ENCODE measurements at regions not wholly inside any gene's neighbourhood (a gene's known extent, or its start where the extent isn't known, plus 50 kb on each side); places are given as distances from the start of the nearest gene placed in this dataset.

DNA sequence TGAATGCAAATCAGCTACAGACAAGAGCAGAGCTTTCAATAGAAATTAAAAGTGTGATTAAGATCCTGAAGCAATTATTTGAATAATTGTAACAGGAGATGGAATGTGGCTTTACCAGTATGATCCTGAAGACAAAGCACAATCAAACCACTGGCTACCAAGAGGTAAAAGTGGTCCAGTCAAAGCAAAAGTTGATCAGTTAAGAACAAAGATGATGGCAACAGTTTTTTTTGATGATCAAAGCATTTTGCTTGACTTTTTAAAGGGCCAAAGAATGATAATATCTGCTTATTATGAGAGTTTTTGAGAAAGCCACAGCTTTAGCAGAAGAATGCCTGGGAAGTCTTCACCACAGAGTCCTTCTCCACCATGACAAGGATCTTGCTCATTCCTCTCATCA is 409.2 kb downstream of the CSNK1G3 start:
- no peak overlapping the region for H3K27ac Mint-ChIP-seq
- H3K4me1 Mint-ChIP-seq: no peaks in the 10 kb centered on the region
- no peak overlapping the region for H3K4me3 Mint-ChIP-seq
- H3K9me3 Mint-ChIP-seq: peaks cover 18% of the 10 kb centered on the region
- no peaks in the 10 kb centered on the region for H3K36me3 Mint-ChIP-seq
- no peaks in the 10 kb centered on the region for H3K27me3 Mint-ChIP-seq

DNA sequence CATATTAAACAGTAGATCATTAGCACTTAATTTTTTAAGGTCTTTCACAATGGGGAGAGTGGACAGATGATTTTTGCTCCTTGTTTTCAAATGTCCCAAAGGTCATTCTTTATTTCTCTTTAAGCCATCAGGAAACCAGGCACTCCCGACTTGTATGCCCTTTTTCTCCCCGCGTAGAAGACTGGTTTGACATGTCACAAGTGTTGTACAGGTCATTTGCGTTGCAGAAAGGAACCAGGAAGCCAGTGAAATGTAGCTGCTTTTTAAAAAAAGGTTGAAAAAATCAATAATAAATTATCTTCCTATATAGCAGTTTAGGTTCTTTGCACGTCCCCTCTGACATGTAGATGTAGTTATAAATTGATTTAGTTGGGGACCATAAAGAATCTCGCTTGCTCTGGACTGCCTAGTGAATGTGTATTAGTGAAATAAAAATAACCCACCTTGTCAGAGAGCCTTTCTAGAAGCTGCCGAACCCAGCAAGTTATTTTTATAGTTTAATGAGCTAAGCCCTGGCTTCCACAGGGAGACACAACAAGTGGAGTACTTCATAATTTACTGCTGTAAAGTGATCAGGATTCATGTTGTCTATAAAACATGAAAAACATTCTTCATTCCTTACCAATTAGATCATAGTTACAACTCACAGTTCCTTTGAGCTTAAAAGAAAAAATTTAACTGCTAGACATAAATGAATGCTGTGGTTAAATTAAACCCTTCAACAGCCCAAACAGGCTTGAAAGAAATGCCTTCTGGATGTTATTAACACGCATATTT is 404.6 kb downstream of the CSNK1G3 start:
- Mint-ChIP-seq H3K27me3 (no peaks in the 10 kb centered on the region), H3K27ac (no peak overlapping the region), H3K9me3 (peaks cover 21% of the 10 kb centered on the region), H3K4me3 (no peak overlapping the region), H3K4me1 (no peaks in the 10 kb centered on the region), H3K36me3 (no peaks in the 10 kb centered on the region)

- Mint-ChIP-seq H3K36me3 (no peaks in the 10 kb centered on the region), H3K4me1 (no peaks in the 10 kb centered on the region), H3K27ac (no peak overlapping the region), H3K27me3 (no peaks in the 10 kb centered on the region), H3K9me3 (peaks cover 16% of the 10 kb centered on the region), H3K4me3 (no peak overlapping the region)
Observed at GRCh38 chr5:123914333-123914732, 402.4 kb downstream of the CSNK1G3 start.

DNA sequence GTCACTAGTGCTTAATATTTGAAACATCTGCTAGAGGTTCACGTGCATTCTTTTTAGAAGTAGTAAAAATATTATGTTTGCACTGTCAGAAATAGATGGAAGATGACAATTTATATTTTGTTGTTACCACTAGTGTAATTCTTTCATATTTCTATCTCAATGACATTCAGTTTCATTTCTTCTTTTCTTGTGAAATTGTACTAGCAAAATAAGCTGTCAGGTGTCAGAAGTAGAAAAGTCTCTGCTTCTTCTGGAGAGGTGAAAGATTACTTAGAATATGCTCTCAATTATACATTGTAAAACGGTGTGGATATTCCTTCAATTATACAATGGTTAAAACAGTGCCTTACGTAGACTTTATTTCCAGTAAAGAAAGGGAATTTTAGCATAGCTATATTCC is 395.4 kb downstream of the CSNK1G3 start:
- no peak overlapping the region for H3K4me3 Mint-ChIP-seq
- H3K36me3 Mint-ChIP-seq: no peaks in the 10 kb centered on the region
- no peaks in the 10 kb centered on the region for H3K4me1 Mint-ChIP-seq
- no peak overlapping the region for H3K27ac Mint-ChIP-seq
- no peaks in the 10 kb centered on the region for H3K27me3 Mint-ChIP-seq
- no peaks in the 10 kb centered on the region for H3K9me3 Mint-ChIP-seq

DNA sequence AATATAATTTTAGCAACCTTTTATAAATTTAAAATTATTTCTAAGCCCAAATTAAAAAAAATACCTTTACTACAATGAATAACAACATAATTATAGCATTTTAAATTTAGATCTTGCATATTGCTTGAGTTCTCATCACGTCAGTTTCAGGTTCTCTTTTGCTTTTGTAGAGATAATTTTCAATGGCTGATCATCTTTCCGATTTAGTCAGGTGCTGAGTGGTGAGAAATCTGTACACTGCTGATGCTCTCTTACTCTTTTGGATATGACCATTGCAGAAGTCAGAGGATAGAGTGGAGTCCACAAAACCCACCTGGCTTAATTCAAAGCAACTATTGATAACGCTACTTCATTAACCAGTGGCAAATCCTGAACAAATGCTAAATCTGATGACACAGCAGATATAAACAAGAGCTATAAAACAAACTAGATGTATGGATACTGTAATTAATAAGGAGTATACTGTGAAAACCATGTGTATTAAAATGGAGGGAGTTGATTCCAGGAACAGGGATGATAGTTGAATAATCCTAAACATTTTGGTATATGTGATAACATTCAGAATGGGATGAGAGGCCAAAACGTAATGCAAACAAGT is 394.8 kb downstream of the CSNK1G3 start:
- Mint-ChIP-seq H3K27ac (no peak overlapping the region), H3K4me1 (no peaks in the 10 kb centered on the region), H3K9me3 (no peaks in the 10 kb centered on the region), H3K4me3 (no peak overlapping the region), H3K36me3 (no peaks in the 10 kb centered on the region), H3K27me3 (no peaks in the 10 kb centered on the region)

DNA sequence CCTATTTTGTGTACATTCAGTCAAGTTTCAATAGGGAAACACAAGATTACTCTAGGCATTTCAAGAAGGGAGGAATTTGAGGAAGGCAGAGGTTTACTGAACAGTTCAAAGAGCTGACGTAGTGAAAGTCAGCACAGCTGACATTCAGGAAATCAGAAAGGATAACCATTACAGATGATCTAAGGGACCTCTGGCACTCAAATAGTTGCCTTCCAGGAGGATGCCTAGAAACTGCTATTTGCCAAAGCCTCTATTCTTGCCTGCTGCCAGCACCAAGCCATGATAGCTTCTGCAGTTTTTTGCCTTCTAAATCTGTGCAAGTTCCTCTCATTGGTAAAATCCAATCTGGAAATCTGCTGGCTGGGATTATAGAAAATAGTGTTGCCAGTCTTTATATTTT is 373.1 kb downstream of the CSNK1G3 start:
- Mint-ChIP-seq H3K27me3 (no peaks in the 10 kb centered on the region), H3K27ac (no peak overlapping the region), H3K36me3 (no peaks in the 10 kb centered on the region), H3K9me3 (no peaks in the 10 kb centered on the region), H3K4me1 (no peaks in the 10 kb centered on the region), H3K4me3 (no peak overlapping the region)

DNA sequence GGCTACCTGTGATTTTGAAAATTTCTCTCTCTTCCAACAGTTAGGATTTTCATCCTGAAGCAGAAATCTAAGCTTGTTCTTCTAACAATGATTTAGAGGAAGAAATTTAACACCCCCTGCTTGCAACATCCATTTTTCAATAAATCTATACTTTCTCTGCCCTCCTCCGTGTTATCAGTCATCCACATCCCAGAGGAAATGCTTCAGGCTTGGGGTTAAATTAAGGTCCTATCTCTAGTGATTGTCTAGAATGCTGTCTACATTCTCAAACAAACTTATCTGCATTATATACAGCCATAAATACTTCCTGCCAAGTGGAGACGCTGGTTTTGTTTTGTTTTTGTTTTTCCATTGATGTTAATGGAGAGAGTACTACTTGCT is 371.0 kb downstream of the CSNK1G3 start:
- H3K36me3 Mint-ChIP-seq: no peaks in the 10 kb centered on the region
- H3K27ac Mint-ChIP-seq: no peak overlapping the region
- no peaks in the 10 kb centered on the region for H3K27me3 Mint-ChIP-seq

DNA sequence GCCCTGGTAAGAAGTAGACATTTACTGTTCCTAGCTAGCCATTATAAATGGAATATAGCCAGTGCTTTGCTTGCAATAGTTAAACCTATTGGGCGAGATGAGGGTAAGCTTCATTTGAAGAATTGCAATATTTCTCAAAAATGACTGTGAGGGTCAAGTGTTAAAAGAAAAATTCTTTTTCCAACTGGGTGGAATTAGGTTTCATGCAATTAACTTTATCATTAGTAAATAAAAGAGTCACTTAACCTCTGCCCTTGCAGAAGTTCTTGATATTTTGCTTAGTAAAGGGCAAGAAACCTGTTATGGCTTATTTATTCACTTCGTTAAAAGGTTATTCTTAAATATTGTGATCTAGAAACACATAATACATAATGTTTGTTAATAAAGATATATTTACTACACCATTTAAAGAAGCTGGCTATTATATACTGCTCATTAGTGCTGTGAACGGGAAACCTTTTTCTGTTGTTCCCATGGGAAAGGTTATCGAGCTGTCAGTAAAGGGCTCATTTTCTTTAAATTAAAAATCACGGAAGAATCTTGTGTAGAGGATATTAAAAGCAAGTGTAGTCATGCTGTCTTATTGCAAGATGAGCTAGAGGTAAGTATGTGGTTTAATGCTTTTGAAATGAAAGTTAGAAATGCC is 370.5 kb downstream of the CSNK1G3 start:
- H3K9me3 Mint-ChIP-seq: no peaks in the 10 kb centered on the region
- H3K36me3 Mint-ChIP-seq: no peaks in the 10 kb centered on the region
- H3K4me1 Mint-ChIP-seq: no peaks in the 10 kb centered on the region
- H3K27ac Mint-ChIP-seq: no peak overlapping the region
- no peaks in the 10 kb centered on the region for H3K27me3 Mint-ChIP-seq
- H3K4me3 Mint-ChIP-seq: no peak overlapping the region

More for the DNA sequence above, 371.0 kb downstream of the CSNK1G3 start:
- Mint-ChIP-seq H3K4me1 (no peaks in the 10 kb centered on the region), H3K4me3 (no peak overlapping the region), H3K9me3 (no peaks in the 10 kb centered on the region)

DNA sequence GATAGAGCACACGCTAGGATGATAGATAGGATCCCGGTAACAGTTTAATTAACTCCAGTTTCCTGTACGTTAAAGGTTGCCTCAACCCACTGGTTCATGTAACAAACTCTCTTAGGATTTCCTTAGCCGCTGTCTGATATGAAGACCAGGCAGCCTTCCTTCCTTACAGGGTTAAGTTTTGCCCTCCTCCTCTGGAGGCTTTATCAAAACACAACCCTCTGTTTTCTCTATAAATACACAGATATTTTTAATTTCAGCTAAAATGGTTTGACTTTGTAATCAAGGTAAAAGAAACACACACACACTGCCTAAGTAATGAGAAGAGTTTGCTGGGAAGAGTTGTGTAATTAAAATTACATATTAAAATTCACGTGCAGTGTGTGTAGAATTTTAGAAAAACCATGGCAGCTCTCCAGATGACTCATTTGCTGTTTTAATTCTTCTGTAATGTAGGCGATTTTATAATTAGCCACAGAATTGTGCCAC is 369.8 kb downstream of the CSNK1G3 start:
- Mint-ChIP-seq H3K27ac (no peak overlapping the region), H3K4me3 (no peak overlapping the region), H3K27me3 (no peaks in the 10 kb centered on the region), H3K4me1 (no peaks in the 10 kb centered on the region), H3K9me3 (no peaks in the 10 kb centered on the region), H3K36me3 (no peaks in the 10 kb centered on the region)

DNA sequence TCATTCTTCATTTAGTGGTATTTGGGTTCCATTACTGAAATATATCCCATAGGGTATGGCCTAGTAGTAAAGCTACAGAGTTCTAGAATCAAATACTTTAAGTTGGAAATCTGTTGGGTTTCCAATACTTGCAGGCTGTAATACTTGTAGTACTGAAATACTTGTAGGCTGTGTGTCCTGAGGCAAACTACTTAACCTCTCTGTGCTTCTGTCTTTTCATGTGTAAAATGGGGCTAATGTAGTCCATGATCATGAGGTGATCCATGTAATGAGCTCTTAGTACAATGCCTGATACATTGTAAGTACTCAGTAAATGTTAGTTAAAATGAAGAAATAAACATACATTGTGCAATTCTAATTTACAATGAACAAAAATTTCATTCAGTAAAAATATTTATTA is 368.9 kb downstream of the CSNK1G3 start:
- Mint-ChIP-seq H3K27me3 (no peaks in the 10 kb centered on the region), H3K4me1 (no peaks in the 10 kb centered on the region), H3K4me3 (no peak overlapping the region), H3K9me3 (no peaks in the 10 kb centered on the region), H3K27ac (no peak overlapping the region), H3K36me3 (no peaks in the 10 kb centered on the region)

DNA sequence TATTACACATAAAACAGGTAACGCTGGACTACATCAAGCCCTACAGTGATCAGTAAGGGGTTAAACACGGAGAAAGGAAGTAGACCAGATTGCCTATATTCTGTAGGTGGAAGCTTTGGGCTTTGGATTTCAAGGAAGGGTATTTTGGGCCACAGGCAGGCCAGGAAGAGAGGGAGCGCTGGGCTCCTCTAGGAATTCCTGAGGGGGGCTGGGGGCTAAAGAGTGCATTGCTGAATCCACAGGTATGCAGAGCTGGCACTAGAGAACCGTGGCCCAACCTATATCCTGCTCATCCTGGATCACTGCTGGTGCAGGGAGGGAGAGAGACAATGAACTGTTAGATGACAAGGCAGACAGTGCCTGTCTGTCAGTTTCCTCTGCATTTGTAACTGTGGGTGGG is 367.1 kb downstream of the CSNK1G3 start:
- H3K27ac Mint-ChIP-seq: no peak overlapping the region
- H3K9me3 Mint-ChIP-seq: no peaks in the 10 kb centered on the region
- no peaks in the 10 kb centered on the region for H3K36me3 Mint-ChIP-seq
- no peak overlapping the region for H3K4me3 Mint-ChIP-seq
- no peaks in the 10 kb centered on the region for H3K4me1 Mint-ChIP-seq
- no peaks in the 10 kb centered on the region for H3K27me3 Mint-ChIP-seq

GRCh38 chr5:123876276-123876790 is 364.4 kb downstream of the CSNK1G3 start:
- no peaks in the 10 kb centered on the region for H3K36me3 Mint-ChIP-seq
- H3K27me3 Mint-ChIP-seq: no peaks in the 10 kb centered on the region
- no peak overlapping the region for H3K4me3 Mint-ChIP-seq
- H3K4me1 Mint-ChIP-seq: no peaks in the 10 kb centered on the region
- no peak overlapping the region for H3K27ac Mint-ChIP-seq
- no peaks in the 10 kb centered on the region for H3K9me3 Mint-ChIP-seq

DNA sequence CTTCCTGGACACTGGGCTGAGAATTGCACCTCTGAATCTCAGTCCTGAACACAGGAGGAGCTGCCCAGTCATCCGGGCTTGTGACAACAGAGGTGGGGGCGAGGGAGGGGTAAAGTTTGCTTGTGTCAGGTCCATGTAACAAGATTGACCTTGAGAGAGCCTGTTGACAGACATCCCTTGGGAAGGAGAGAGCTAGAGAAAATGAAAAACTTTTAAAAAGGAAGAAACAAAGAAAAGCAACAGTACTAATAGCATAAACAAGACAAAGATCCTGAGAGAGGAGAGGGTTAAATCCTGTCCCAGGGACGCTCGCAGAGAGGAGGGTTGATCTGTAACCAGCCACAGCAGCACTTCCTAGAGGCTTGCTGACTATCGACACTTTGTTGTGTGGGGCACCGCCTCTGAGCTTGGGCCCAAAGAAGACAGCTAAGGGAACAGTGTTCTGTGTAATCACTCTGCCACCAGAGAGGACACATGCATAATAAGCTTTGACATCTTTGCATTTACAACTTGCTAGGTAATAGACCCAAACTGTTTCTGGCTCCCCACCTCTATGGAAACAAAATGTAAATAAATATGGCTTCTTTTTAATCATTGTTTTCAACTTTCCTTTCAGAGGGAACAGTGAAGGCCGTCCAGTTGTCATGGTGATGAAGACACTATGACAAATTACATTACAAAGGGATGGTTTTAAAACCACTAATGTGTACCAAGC is 363.7 kb downstream of the CSNK1G3 start:
- Mint-ChIP-seq H3K4me3 (no peak overlapping the region), H3K36me3 (no peaks in the 10 kb centered on the region), H3K4me1 (no peaks in the 10 kb centered on the region), H3K27ac (no peak overlapping the region), H3K9me3 (no peaks in the 10 kb centered on the region), H3K27me3 (no peaks in the 10 kb centered on the region)

DNA sequence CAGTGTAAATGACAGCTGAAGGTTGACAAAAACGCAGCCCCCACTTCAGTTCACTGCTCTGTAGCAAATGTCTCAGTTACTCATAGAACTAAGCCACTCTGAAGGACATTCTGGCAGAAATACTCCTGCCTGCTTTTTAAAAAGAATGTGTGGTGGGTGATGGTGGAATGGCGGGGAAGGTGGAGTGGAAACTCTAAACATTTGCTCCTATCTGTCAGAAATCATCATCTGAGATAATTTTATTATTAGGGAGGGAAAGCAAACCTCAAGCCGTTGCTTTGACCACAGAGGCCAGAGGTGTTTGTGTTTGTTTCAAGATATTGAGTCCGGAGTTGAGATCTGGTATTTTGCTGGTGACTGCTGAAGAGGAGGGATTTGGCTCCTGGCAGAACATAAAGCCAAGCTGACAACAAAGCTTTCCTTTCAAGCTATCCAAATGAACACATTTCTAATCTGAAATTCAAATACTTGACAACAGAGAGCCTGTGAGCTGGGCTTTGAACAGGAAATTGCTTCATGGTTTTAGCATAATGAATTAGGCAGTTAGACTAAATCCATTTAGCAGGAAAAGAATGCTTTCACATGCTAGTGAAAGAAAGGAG is 362.7 kb downstream of the CSNK1G3 start:
- Mint-ChIP-seq H3K27me3 (no peaks in the 10 kb centered on the region), H3K36me3 (no peaks in the 10 kb centered on the region), H3K4me1 (no peaks in the 10 kb centered on the region), H3K4me3 (no peak overlapping the region), H3K27ac (no peak overlapping the region), H3K9me3 (no peaks in the 10 kb centered on the region)

- no peaks in the 10 kb centered on the region for H3K4me1 Mint-ChIP-seq
- H3K36me3 Mint-ChIP-seq: no peaks in the 10 kb centered on the region
- no peaks in the 10 kb centered on the region for H3K9me3 Mint-ChIP-seq
- no peak overlapping the region for H3K27ac Mint-ChIP-seq
- H3K27me3 Mint-ChIP-seq: no peaks in the 10 kb centered on the region
- no peak overlapping the region for H3K4me3 Mint-ChIP-seq
Observed at GRCh38 chr5:123873846-123874245, 361.9 kb downstream of the CSNK1G3 start.

Data from activated naive CD4-positive, alpha-beta T cell treated with anti-CD3 and anti-CD28 coated beads, Interleukin-2, amount 50 U/mL, for 24 hours (primary cell).